Esophagus muscularis mucosa (tissue), 4 donors: ENCODE measurements at regions not wholly inside any gene's neighbourhood (a gene's known extent, or its start where the extent isn't known, plus 50 kb on each side); places are given as distances from the start of the nearest gene placed in this dataset.

Experiments used
- EP300 ChIP-seq: sonication (generic); formaldehyde crosslinking; IDR thresholded peaks from one replicate; pipeline ENCODE4 v1.6.1; 2017; ENCODE audit warnings: antibody characterized with exemption
- POLR2A ChIP-seq: fragments of 450-650 bp; IDR thresholded peaks from one replicate; pipeline ENCODE4 v1.6.1; 2017; ENCODE audit warnings: antibody characterized with exemption, moderate library complexity, mild to moderate bottlenecking, low read depth
- TF ChIP-seq, protein P1 (sequence below), 3 experiments: fragments of 200-600 bp in 2 of 3; fragments of 450-650 bp in 1 of 3; sonication (generic) in 2 of 3; IDR thresholded peaks; one replicate each; pipeline ENCODE4 v1.5.1; 2017 to 2019; ENCODE audit warnings: antibody characterized with exemption in 3 of 3, mild to moderate bottlenecking in 2 of 3, moderate library complexity in 1 of 3

DNA sequence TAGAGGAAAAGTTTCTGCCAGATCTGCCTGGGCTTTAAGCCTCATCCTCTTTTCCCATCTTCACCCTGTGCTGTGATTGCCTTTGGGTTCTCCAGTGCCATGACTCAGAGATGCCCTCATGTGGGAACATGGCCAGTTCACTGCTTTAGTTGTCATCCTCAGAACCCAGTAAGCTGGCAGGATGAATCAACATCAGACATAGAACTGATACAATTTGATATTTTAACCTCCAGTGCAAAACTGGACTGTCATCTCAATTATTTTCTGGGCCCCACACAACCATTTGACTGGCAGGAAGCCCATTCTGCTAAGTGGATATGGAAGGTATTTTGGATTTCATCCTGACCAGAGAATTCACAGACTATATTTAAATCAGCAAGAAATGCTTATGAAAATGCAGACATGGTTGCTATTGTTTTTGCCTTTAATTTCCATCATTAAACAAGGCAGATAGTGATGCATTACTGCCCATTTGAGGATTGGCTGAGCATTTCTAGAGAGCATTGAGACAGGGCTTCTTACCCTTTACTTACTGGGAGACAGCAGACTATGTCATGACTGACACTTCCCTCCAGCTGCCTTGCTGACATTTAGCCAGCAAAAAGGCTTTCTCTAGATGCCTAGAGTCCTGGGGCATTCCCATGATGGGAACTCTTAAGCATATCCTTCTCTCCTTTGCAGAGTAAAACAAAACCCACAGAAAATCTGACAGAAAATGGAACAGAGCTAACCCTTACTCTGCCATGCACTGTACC lies 327.1 kb upstream of the MTNR1B start:
- TF ChIP-seq, protein P1, sequence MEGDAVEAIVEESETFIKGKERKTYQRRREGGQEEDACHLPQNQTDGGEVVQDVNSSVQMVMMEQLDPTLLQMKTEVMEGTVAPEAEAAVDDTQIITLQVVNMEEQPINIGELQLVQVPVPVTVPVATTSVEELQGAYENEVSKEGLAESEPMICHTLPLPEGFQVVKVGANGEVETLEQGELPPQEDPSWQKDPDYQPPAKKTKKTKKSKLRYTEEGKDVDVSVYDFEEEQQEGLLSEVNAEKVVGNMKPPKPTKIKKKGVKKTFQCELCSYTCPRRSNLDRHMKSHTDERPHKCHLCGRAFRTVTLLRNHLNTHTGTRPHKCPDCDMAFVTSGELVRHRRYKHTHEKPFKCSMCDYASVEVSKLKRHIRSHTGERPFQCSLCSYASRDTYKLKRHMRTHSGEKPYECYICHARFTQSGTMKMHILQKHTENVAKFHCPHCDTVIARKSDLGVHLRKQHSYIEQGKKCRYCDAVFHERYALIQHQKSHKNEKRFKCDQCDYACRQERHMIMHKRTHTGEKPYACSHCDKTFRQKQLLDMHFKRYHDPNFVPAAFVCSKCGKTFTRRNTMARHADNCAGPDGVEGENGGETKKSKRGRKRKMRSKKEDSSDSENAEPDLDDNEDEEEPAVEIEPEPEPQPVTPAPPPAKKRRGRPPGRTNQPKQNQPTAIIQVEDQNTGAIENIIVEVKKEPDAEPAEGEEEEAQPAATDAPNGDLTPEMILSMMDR (IDR thresholded peaks at IDR 0.05): no peak
- no peak for TF ChIP-seq POLR2A
- TF ChIP-seq EP300: no peak
